HG02981 (cell line): ENCODE measurements at regions not wholly inside any gene's neighbourhood (a gene's known extent, or its start where the extent isn't known, plus 50 kb on each side); places are given as distances from the start of the nearest gene placed in this dataset.

Source experiments
- ATAC-seq: cut with Tn5 transposase; IDR thresholded peaks from one replicate; pipeline ENCODE4 v1.9.1; 2021; ENCODE audit warnings: mild to moderate bottlenecking, moderate library complexity; ENCODE audit not compliant: unreplicated experiment

- ATAC-seq, result no peak
Observed at GRCh38 chr15:87805117-87805820, 451.3 kb downstream of the NTRK3 start.

- no peak for ATAC-seq
Observed at GRCh38 chr15:87804451-87804850, 452.1 kb downstream of the NTRK3 start.

GRCh38 chr15:87799838-87800237, 456.7 kb downstream of the NTRK3 start:
- ATAC-seq, result no peak

- ATAC-seq, result no peak
Observed at GRCh38 chr15:87799428-87799827, 457.1 kb downstream of the NTRK3 start.

- ATAC-seq, result no peak
Observed at GRCh38 chr15:87793725-87794124, 462.8 kb downstream of the NTRK3 start.

DNA sequence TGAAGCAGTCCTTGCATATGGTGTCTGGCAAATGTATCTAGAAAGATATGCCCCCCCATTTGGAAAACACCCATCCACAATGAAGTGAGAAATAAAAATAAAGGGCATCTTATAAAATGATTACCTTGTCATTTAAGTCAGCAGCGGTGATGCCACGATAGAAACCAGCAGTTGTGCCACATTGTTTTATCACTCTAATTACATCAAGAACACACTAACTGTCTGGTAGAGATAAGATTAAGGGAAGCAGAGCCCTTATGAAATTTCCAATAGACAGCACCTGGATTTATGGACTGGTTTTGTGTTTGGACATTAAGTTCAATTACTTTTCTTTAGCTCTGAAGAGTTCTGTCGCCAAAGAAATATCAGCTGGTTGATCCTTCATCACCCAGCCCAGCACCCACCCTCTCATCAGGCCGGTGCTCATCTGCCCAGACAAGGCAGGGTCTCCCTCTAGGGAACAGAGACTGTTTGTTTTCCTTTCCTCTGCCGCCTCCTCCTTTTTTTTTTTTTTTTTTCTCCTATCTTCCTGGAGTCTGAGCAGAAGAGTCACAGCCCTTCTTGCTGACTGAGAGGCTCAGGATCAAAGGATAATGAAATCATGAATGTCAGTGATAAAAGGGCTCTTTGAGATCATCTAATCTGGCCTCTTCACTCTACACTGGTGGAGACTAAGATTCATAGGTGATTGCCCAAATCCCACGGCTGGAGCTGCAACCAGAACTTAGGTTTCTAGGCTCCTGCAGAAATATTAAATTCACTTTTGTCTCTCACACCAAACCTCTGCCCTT, 464.1 kb downstream of the NTRK3 start:
- no peak for ATAC-seq

DNA sequence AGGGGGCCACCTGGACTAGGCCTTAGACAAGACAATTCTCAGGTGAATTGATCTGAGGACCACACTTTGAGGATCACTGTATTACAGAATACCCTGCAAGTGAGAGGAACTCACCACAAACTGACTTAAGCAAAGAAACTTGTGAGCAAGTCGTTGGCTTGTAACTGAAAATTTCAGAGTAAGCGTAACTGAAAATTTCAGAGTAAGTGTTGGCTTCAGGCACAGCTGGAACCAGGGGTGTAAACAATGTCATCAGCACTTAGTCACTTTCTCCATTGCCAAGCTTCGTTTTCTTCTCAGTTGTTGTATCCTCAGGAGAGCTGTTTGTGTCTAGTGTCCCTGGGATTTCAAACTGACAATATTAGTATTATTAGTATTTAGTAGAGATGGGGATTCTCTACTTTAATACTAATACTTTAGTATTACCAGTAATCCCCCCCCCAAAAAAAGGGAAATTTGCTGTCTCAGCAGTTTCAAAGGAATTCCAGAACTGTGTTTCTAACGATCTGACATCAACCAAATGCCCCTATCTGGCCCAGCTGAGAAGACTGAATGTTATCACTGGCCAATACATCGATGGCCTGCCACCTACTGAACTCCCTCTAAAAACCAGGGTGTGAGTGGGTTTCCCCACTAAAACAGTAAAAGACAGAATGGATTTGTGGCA, 474.4 kb downstream of the NTRK3 start:
- ATAC-seq, result no peak

DNA sequence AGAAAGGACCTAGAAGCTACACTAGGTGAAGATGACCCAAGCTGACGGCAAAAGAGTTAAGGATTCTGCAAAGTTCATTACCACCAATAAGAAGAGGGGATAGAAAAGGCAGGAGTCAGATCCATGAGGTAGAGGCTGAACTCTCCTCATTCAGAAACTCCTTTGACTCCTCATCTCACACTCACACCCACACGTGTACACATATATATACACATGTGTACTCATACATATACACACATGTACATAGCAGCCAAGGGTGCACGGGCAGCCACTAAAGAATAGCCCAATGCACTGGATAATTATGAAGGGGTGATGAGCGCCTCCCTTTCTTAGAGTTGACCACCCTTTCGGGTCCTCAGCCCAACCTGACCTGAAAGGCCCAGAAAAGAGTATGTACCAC, 476.8 kb downstream of the NTRK3 start:
- ATAC-seq, result no peak

DNA sequence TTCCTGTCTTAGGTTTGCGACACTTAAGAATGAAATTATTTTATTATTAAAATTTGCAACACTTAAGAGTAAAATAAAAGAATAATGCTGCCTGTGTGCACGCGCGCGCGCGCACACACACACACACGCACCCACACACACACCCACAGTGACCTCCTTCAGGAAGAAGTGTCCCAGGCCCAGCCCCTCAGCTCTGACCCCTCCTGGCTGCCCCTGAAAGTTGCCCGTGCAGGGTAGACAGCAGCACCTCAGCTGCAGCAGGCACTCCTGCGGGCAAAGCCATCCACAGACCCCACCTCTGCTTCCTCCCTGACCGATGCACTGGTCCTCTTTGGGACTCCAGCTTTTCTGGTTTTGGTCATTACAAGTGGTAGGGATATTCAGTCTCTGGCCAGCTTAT, 478.2 kb downstream of the NTRK3 start:
- no peak for ATAC-seq

DNA sequence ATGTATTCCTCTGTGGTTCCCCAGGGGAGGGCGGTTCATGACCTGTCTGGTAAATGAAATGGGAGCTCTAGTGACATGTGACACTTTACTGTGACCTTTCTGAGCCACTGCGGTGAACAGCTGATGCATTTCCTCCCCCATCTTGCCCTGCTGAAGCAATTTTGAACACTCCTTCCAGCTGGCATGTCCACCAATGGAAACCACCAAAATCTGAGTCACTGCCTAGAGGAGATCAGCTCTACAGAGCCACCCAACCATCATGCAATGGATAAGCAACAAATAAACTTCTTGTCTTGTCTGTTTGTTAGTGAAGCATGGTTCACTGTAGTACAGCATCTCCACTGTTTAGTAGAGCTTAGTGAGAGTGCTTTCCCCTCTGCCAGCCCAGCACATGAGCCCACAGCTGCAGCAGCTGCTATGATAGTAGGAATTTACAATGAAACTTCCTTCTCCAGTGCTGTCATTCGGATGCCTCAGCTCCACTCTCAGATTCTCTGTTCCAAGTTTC, 479.4 kb downstream of the NTRK3 start:
- ATAC-seq, result no peak

DNA sequence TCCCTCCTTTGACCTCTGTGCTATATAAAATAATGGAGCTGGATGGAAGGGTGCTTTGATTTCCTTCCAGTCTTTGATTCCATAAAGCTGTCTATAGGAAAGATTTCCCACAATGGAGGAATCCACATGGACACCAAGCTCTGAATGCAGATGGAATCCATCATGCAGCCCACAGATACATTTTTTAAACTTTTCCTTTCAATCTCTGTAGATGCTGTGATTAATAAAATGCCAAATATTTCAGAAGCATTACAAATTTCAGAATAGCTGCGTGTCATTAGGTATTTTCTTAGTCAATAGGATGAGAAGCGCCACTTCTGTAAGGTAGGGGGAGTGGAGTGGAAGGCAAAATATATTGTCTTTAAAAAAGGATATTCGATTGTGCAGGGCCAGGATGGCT, 489.0 kb downstream of the NTRK3 start:
- no peak for ATAC-seq

- ATAC-seq, result no peak
Observed at GRCh38 chr15:87764461-87765240, 491.9 kb downstream of the NTRK3 start.

DNA sequence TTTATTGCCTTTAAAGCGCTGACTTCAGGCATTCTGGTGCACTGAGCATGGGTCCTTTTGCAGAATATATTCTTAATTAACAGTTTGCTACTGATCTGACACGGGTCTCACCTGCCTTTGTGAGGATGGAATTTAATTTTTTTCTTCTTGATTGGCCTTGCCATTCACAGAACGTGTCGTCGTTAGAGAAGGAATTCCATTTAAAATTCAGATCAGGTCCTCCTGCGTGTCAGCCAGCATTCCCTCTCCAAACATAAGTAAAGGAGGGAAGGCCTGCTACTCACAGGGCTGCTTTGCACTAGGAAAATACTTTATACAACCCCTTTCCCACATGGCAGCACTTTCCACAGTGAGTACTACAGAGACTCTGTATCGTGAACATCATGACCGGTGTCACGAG, 492.7 kb downstream of the NTRK3 start:
- ATAC-seq, result no peak

- peak; percentile 73 for ATAC-seq
Observed at GRCh38 chr15:87761736-87762509, 494.6 kb downstream of the NTRK3 start.

DNA sequence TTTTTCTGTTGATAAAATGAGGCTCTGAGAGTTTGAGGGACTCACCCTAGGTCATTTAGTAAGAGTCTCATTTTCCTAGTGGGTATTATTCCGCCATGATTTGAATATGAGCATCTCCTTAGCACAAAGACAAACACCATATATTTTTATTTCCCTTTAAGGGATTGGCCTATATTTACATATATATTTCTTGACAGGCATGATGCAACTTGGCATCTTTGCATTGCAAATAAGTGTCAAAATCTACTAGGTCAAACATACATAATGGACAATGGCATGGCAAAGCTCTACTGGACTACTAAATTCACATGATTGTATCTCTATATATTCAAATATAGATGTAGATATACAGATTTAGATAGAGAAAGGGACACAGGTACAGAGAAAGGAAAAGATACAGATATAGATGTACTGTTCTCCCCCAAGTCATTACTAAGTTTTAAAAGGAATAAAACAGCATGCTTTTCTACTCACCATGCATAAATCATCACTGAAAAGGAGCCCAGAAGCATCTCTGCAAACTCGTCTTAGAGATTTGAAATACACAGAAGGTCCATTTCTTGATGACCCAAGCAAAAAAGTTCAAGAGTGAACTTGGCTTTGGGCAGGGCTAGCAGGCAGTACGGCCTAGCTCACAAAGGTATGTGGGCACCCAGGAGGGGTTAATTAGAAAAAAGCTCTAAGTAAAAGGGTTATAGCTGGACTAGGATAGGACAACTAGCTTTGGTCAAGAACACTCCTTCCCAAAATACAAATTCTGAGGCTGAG, 495.8 kb downstream of the NTRK3 start:
- no peak for ATAC-seq

- ATAC-seq, result no peak
Observed at GRCh38 chr15:87758794-87759418, 497.6 kb downstream of the NTRK3 start.

DNA sequence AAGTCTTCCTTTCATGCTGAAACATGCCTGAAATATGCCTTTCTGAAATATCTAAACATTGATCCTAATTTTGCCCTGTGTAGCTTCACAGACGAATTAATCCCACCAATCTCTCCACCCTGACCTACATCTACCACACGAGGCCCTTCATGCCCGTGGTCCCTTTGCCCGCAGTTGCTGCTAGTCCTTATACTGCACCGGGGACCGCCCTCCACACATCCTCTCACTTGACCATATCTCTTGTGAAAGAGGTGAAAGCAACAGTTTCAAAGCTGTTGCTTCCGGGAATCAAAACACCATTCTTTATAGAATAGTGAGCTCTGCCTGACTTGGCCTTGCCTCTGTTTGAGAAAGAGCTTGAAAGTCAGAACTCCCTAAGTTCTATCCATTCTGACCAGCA, 499.5 kb downstream of the NTRK3 start:
- ATAC-seq, result no peak

DNA sequence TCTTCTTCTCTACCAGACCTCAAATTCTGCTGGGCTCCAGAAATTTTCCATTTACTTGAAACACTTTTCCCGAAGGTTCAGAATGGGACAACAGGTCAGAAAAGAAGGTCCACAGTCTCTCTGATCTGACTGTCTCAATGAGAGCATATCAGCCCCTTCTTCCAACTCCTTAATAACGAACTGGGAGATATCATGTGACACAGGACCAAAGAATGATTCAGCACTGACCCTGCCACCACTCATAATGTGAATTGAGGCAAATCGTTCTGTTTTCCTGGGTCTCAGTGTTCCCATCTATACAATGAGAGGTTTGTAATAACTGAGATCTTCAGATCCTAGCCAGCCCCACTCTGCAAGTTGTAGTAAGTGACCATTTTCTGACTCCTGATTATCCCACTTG, 500.5 kb downstream of the NTRK3 start:
- ATAC-seq, result no peak

- no peak for ATAC-seq
Observed at GRCh38 chr15:87755226-87755625, 501.3 kb downstream of the NTRK3 start.
